K562 (cell line): ENCODE measurements at regions not wholly inside any gene's neighbourhood (a gene's known extent, or its start where the extent isn't known, plus 50 kb on each side); places are given as distances from the start of the nearest gene placed in this dataset.

Source experiments
- GTF2E2 ChIP-seq: fragments of 200-800 bp; sonication (Bioruptor generic); IDR thresholded peaks from 2 replicates; pipeline ENCODE4 v1.6.1; 2016; ENCODE audit warnings: missing genetic modification characterization, missing compliant biosample characterization
- TF ChIP-seq, protein P1 (sequence below), 2 experiments: fragments of 450-650 bp; IDR thresholded peaks; 2 replicates each; pipeline ENCODE4 v1.6.1; 2016; ENCODE audit warnings: mild to moderate bottlenecking in 2 of 2, borderline replicate concordance in 1 of 2, low read depth in 1 of 2, moderate library complexity in 1 of 2

DNA sequence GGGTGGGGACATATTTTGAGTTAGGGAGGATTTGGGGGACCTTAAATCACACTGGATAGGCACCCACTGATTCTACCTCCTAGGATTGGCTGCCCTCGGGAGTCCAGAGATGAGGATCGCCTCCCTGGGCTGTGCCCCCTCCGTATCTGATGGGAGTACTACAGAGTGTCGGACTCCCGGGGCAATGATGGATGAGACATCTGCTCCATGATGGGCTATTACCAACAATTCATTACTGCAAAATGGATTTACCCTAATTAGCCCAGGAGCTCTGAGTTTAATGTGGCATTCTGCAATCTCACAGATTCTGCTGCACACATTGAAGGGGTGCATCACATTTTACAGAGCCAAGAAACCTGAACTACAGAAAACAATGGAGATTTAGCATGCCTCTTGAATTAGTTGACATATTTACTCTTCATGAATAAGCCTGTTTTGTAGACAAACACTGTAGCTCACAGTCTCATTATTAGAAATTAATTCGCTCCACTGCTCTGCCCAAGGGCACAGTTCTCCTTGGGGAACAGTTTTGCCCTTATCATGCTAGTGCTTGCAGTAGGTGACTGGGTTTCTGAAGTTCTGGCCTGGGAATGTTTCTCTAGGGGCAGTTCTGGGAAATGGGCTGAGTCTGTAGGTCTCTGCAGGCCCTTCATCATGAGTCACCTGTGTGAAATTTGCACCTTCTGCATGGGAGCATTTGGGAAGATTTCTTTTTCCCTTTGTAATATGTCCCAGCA lies 217.1 kb upstream of the PLET1 start (continued):
- TF ChIP-seq, protein P1, sequence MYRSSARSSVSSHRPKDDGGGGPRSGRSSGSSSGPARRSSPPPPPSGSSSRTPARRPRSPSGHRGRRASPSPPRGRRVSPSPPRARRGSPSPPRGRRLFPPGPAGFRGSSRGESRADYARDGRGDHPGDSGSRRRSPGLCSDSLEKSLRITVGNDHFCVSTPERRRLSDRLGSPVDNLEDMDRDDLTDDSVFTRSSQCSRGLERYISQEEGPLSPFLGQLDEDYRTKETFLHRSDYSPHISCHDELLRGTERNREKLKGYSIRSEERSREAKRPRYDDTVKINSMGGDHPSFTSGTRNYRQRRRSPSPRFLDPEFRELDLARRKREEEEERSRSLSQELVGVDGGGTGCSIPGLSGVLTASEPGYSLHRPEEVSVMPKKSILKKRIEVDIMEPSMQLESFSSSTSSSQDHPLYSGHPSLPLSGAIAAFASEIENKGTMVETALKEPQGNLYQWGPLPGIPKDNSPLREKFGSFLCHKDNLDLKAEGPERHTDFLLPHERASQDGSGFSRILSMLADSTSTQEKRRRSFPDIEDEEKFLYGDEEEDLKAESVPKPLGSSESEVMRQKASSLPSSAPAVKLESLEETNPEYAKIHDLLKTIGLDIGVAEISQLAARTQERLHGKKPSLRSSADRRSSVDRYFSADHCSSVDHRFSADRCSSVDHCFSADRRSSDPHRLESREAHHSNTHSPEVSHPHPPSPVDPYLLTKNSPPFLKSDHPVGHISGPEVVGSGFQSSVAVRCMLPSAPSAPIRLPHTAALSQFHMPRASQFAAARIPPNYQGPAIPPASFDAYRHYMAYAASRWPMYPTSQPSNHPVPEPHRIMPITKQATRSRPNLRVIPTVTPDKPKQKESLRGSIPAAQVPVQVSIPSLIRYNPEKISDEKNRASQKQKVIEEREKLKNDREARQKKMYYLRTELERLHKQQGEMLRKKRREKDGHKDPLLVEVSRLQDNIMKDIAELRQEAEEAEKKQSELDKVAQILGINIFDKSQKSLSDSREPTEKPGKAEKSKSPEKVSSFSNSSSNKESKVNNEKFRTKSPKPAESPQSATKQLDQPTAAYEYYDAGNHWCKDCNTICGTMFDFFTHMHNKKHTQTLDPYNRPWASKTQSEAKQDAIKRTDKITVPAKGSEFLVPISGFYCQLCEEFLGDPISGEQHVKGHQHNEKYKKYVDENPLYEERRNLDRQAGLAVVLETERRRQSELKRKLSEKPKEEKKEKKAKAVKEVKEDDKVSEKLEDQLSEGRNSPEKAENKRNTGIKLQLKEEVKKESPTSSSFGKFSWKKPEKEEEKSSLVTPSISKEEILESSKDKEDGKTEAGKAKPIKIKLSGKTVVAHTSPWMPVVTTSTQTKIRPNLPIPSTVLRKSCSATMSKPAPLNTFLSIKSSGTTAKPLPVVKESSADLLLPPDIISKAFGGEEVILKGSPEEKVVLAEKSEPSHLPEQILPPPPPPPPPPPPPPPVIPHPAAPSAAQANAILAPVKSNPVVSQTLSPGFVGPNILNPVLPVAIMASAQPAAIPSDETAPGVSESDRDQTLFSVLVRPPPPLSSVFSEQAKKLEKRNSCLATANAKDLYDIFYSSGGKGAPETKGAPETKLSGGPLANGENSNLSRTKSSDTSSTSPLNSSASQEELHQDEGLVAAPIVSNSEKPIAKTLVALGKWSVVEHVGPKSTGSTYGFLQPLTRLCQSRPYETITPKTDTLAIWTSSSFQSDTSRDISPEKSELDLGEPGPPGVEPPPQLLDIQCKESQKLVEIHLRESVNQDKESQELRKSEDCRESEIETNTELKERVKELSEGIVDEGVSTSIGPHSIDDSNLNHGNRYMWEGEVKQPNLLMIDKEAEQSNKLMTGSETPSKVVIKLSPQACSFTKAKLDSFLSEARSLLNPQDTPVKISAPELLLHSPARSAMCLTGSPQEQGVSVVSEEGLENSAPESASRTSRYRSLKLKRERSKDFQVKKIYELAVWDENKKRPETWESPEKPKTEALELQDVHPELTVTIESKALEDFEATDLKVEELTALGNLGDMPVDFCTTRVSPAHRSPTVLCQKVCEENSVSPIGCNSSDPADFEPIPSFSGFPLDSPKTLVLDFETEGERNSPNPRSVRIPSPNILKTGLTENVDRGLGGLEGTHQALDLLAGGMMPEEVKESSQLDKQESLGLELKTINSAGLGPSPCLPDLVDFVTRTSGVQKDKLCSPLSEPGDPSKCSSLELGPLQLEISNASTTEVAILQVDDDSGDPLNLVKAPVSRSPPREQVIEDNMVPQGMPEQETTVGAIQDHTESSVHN (IDR thresholded peaks at IDR 0.05; ENCODE audit: borderline replicate concordance in 1 of 2, low read depth in 1 of 2): no peak
- no peak for TF ChIP-seq GTF2E2 (tag)
